H1 (cell line): ENCODE measurements at regions not wholly inside any gene's neighbourhood (a gene's known extent, or its start where the extent isn't known, plus 50 kb on each side); places are given as distances from the start of the nearest gene placed in this dataset.

Source experiments
- CTCF ChIA-PET: fragments of 300-600 bp; sonication (Branson Sonifier 250); formaldehyde crosslinking; loops from one replicate; lab custom pipeline; 2021; ENCODE audit not compliant: partially characterized antibody; lab: Charles Lee
- POLR2A ChIA-PET: fragments of 300-600 bp; sonication (Branson Sonifier 250); formaldehyde crosslinking; loops from one replicate; lab custom pipeline; 2021; ENCODE audit warnings: inconsistent platforms; ENCODE audit not compliant: partially characterized antibody; lab: Charles Lee
- DNase-seq, 2 experiments: peaks; one replicate each; pipeline versions ENCODE4 v3.0.0 to v3.0.0-alpha.2; 2010 to 2022; ENCODE audit warnings: low spot score in 2 of 2, low read depth in 1 of 2, mixed read lengths in 1 of 2
- FAIRE-seq: peaks from 2 replicates; lab custom pipeline; 2011; peaks lifted over from hg19 to GRCh38; lab: Jason Lieb, UNC
- H2AFZ ChIP-seq: 2 replicates; pipeline ENCODE4 v1.8.1; 2012; ENCODE audit warnings: low read length, inconsistent platforms
- H2AK5ac ChIP-seq: 2 replicates; pipeline ENCODE4 v1.6.1; 2013; ENCODE audit warnings: low read depth, low read length
- H2BK120ac ChIP-seq: replicated peaks from 2 replicates; pipeline ENCODE3; 2013; ENCODE audit warnings: low read depth, low read length, inconsistent platforms
- H2BK12ac ChIP-seq: 2 replicates; pipeline ENCODE4 v1.6.1; 2013; ENCODE audit warnings: low read depth, low read length
- H2BK15ac ChIP-seq: 2 replicates; pipeline ENCODE4 v1.6.1; 2013; ENCODE audit warnings: low read length
- H2BK20ac ChIP-seq: 2 replicates; pipeline ENCODE4 v1.6.1; 2013; ENCODE audit warnings: low read length
- H2BK5ac ChIP-seq: 2 replicates; pipeline ENCODE4 v1.6.1; 2013; ENCODE audit warnings: low read depth, low read length
- H3K14ac ChIP-seq: 2 replicates; pipeline ENCODE4 v1.6.1; 2013; ENCODE audit warnings: inconsistent platforms; ENCODE audit not compliant: insufficient read length
- H3K18ac ChIP-seq: 2 replicates; pipeline ENCODE4 v1.6.1; 2013; ENCODE audit warnings: low read length; ENCODE audit errors: extremely low read depth
- H3K23ac ChIP-seq: 2 replicates; pipeline ENCODE4 v1.6.1; 2013; ENCODE audit warnings: inconsistent platforms; ENCODE audit not compliant: insufficient read length
- H3K23me2 ChIP-seq: 2 replicates; pipeline ENCODE4 v1.6.1; 2013; ENCODE audit warnings: low read depth, low read length
- H3K27ac ChIP-seq: 2 replicates; pipeline ENCODE4 v1.6.1; 2011; ENCODE audit warnings: low read depth, low read length, inconsistent platforms
- H3K27me3 ChIP-seq, 4 experiments: replicated peaks in 1 of 4; 1 replicate in 1 of 4; 2 replicates in 3 of 4; pipeline versions ENCODE4 v1.6.1 to v1.8.1; 2011 to 2013; ENCODE audit warnings: low read length in 3 of 4, mild to moderate bottlenecking in 3 of 4, inconsistent platforms in 2 of 4, mixed read lengths in 2 of 4, moderate library complexity in 1 of 4; ENCODE audit not compliant: control insufficient read depth in 3 of 4, insufficient read depth in 3 of 4; ENCODE audit errors: extremely low read depth in 1 of 4
- H3K36me3 ChIP-seq, 4 experiments: 2 replicates each; pipeline versions ENCODE4 v1.6.1 to v1.8.1; 2011 to 2013; ENCODE audit warnings: mild to moderate bottlenecking in 4 of 4, low read length in 3 of 4, moderate library complexity in 2 of 4, control low read depth in 1 of 4, inconsistent platforms in 1 of 4; ENCODE audit not compliant: insufficient read depth in 4 of 4, control insufficient read depth in 2 of 4
- H3K4ac ChIP-seq: replicated peaks from 2 replicates; pipeline ENCODE3; 2013; ENCODE audit warnings: low read length, low read depth, mixed read lengths, inconsistent platforms; ENCODE audit not compliant: insufficient read length
- H3K4me1 ChIP-seq, 4 experiments: replicated peaks in 1 of 4; 1 replicate in 1 of 4; 2 replicates in 3 of 4; pipeline versions ENCODE4 v1.6.1 to v1.8.1; 2011 to 2013; ENCODE audit warnings: low read length in 3 of 4, inconsistent platforms in 2 of 4, mixed read lengths in 1 of 4; ENCODE audit not compliant: insufficient read depth in 4 of 4, control insufficient read depth in 3 of 4
- H3K4me2 ChIP-seq, 2 experiments: 2 replicates each; pipeline versions ENCODE4 v1.6.1 to v1.8.1; 2011 to 2013; ENCODE audit warnings: low read depth in 2 of 2, low read length in 2 of 2, control low read depth in 1 of 2, inconsistent platforms in 1 of 2, mild to moderate bottlenecking in 1 of 2; ENCODE audit not compliant: insufficient read depth in 1 of 2
- H3K4me3 ChIP-seq, 4 experiments: fragments of 200-600, 300-600 bp in 1 of 4; sonication (generic), shearing (Covaris generic), sonication (Bioruptor Twin) in 1 of 4; 2 replicates each; pipeline versions ENCODE4 v1.5.1 to v1.8.1; 2011 to 2016; ENCODE audit warnings: low read length in 4 of 4, low read depth in 3 of 4, control low read depth in 2 of 4, inconsistent platforms in 2 of 4, mild to moderate bottlenecking in 2 of 4, mixed read lengths in 1 of 4, moderate library complexity in 1 of 4; ENCODE audit not compliant: insufficient read depth in 2 of 4; ENCODE audit errors: extremely low read depth in 1 of 4
- H3K56ac ChIP-seq: replicated peaks from 2 replicates; pipeline ENCODE3; 2013; ENCODE audit warnings: low read depth, mild to moderate bottlenecking, mixed read lengths, low read length, inconsistent platforms; ENCODE audit not compliant: insufficient read length
- H3K79me1 ChIP-seq: 2 replicates; pipeline ENCODE4 v1.6.1; 2013; ENCODE audit warnings: low read depth, low read length, control low read depth
- H3K79me2 ChIP-seq, 2 experiments: 2 replicates each; pipeline versions ENCODE4 v1.6.1 to v1.8.1; 2012 to 2013; ENCODE audit warnings: low read length in 2 of 2, mild to moderate bottlenecking in 2 of 2, inconsistent platforms in 1 of 2; ENCODE audit not compliant: insufficient read depth in 2 of 2, control insufficient read depth in 1 of 2
- H3K9ac ChIP-seq, 4 experiments: replicated peaks in 1 of 4; 1 replicate in 1 of 4; 2 replicates in 3 of 4; pipeline versions ENCODE4 v1.6.1 to v1.8.1; 2011 to 2013; ENCODE audit warnings: low read depth in 3 of 4, low read length in 3 of 4, control low read depth in 2 of 4, mild to moderate bottlenecking in 2 of 4, moderate library complexity in 2 of 4, inconsistent platforms in 1 of 4; ENCODE audit errors: extremely low read depth in 1 of 4
- H3K9me3 ChIP-seq, 2 experiments: 2 replicates each; pipeline versions ENCODE4 v1.6.1 to v1.8.1; 2012 to 2013; ENCODE audit warnings: mild to moderate bottlenecking in 2 of 2, moderate library complexity in 2 of 2, control low read depth in 1 of 2, inconsistent platforms in 1 of 2, low read depth in 1 of 2, low read length in 1 of 2, mixed read lengths in 1 of 2; ENCODE audit not compliant: insufficient read depth in 2 of 2
- H4K20me1 ChIP-seq, 2 experiments: replicated peaks in 1 of 2; 2 replicates each; pipeline versions ENCODE3 to v1.8.1; 2011 to 2013; ENCODE audit warnings: inconsistent platforms in 2 of 2, low read length in 2 of 2, mild to moderate bottlenecking in 1 of 2; ENCODE audit not compliant: insufficient read depth in 2 of 2, control insufficient read depth in 1 of 2
- H4K5ac ChIP-seq: 2 replicates; pipeline ENCODE4 v1.6.1; 2013; ENCODE audit warnings: low read length, low read depth, mixed read lengths, inconsistent platforms; ENCODE audit not compliant: insufficient read length
- H4K8ac ChIP-seq: 2 replicates; pipeline ENCODE4 v1.8.0; 2013; ENCODE audit warnings: mild to moderate bottlenecking, moderate library complexity, low read length, inconsistent platforms; ENCODE audit not compliant: insufficient read depth; ENCODE audit errors: extremely low read depth
- H4K91ac ChIP-seq: replicated peaks from 2 replicates; pipeline ENCODE3; 2013; ENCODE audit warnings: low read length, mixed read lengths, inconsistent platforms; ENCODE audit not compliant: insufficient read length
- TAF1 ChIP-seq: IDR thresholded peaks from 2 replicates; pipeline ENCODE4 v1.6.1; 2011; ENCODE audit warnings: mild to moderate bottlenecking, low read depth, low read length
- WGBS, 2 experiments: shearing (Covaris generic) in 1 of 2; methylation state at CpG; one replicate each; pipeline versions ENCODE4 v1.1.6 to v1.1.7; 2013 to 2015; ENCODE audit warnings: low lambda C conversion rate in 2 of 2, mixed read lengths in 2 of 2, inconsistent platforms in 1 of 2, low coverage in 1 of 2, missing lambda C conversion rate in 1 of 2; ENCODE audit not compliant: insufficient replicate concordance in 2 of 2, insufficient coverage in 1 of 2, insufficient read length in 1 of 2; ENCODE audit errors: extremely low coverage in 1 of 2, missing lambda C conversion rate in 1 of 2; 5-methylcytosine and 5-hydroxymethylcytosine counted together

DNA sequence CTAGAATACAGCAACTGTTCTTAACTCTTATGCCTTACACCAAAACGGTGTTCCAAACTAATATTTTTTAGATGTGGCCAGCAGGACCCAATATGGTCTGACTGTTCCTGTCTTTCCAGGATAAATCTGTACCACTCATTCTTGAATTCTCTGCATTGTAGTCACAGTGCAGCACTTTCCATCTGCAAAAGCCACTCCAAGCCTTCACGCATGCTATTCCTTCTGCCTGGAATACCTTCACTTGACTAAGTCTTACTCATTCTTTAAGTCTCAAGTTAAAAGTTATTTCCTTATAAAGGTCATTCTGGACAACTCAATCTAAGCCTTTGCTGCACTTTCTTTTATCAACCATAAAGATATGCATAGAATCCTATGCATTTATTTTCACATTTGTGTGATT lies 1194.5 kb downstream of the PLA2G4A start:
- ChIA-PET CTCF (no interaction called here), POLR2A (no interaction called here)
- Histone ChIP-seq H2BK12ac (no peak overlapping the region), H2BK20ac (no peak overlapping the region), H2AK5ac (no peak overlapping the region), H3K4ac (no peak overlapping the region), H2BK120ac (no peak overlapping the region), H3K27ac (no peak overlapping the region), H3K36me3 (no peaks in the 10 kb centered on the region), H4K8ac (no peak overlapping the region), H2AFZ (no peak overlapping the region), H3K79me2 (no peaks in the 10 kb centered on the region), H3K56ac (no peak overlapping the region), H3K4me1 (no peaks in the 10 kb centered on the region), H3K18ac (no peak overlapping the region), H3K9me3 (no peaks in the 10 kb centered on the region), H3K9ac (no peak overlapping the region), H3K23ac (no peak overlapping the region), H2BK5ac (no peak overlapping the region), H3K14ac (no peak overlapping the region), H4K5ac (no peak overlapping the region), H3K4me3 (no peak overlapping the region), H3K23me2 (no peaks in the 10 kb centered on the region), H3K79me1 (no peaks in the 10 kb centered on the region), H4K20me1 (no peaks in the 10 kb centered on the region), H4K91ac (no peak overlapping the region), H3K27me3 (no peaks in the 10 kb centered on the region), H2BK15ac (no peak overlapping the region), H3K4me2 (no peak overlapping the region)
- no peak for DNase-seq
- WGBS, 2 experiments, result 85% methylated on average over 2 of the region's 2 CpGs; no CpG with 5 or more reads in 1 of the 2 experiments
- no peak for FAIRE-seq
- no peak for TF ChIP-seq TAF1
